ENCODE measurements at regions not wholly inside any gene's neighbourhood (a gene's known extent, or its start where the extent isn't known, plus 50 kb on each side); places are given as distances from the start of the nearest gene placed in this dataset.
"Not testable (repeated sequence)": the region's sequence is repeated elsewhere in the genome, so short reads cannot be mapped to it uniquely, and the experiment has no call there.

DNA sequence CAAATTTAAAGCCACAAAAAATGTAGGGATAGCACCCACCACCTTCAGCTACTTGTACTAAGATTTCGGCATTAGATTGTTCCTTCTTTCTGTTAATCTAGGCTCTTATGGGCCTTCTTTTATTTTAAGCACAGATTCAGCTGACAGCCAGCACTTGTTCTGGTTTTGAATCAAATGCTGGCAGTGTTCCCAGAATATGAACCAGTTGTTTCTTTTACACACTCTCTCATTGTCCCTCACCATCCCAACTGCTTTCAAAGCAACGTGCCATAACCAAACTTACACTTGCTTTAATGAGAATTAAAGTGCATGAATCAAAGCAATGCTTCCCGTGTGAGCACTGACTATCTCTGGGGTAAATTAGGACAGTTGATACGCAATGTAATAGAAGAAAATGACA, 744.5 kb upstream of the FAM241A start:
- Histone ChIP-seq H3K4me3 (ENCODE audit: low read depth in 1 of 2, low read length in 2 of 2) (no peak overlapping the region), H3K27ac (ENCODE audit: low read depth in 2 of 2, low read length in 1 of 2) (no peak overlapping the region), H3K27me3 (ENCODE audit: control insufficient read depth in 1 of 2, insufficient read depth in 2 of 2, low read length in 2 of 2) (no peaks in the 10 kb centered on the region), H3K9me3 (ENCODE audit: control insufficient read depth in 2 of 2, insufficient read depth in 1 of 2, low read depth in 1 of 2, low read length in 1 of 2) (no peaks in the 10 kb centered on the region), H3K4me1 (ENCODE audit: control insufficient read depth in 2 of 2, insufficient read depth in 2 of 2, low read length in 1 of 2) (no peaks in the 10 kb centered on the region), H3K36me3 (ENCODE audit: control insufficient read depth in 2 of 2, insufficient read depth in 2 of 2, low read length in 1 of 2) (no peaks in the 10 kb centered on the region)
- WGBS, 2 donors, result 19 to 27% methylated on average over 4 of the region's 4 CpGs

DNA sequence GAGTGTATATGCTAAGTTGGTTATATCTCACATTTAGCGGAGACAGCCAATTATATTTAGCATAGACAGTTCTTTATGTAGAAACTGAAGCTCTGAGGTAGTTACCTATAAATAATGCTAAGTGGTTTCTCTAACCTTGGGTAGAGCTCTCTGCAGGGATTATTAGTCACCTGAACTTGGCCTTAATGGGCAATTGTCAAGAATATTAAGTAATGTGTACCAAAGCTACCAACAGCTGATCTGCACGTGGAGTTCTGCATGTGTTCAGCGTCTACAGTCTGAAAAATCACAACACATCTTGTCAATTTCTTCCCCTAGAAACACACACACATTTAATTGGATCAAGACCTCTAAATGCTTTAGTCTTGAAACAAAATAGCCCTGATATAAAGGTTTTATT, 740.6 kb upstream of the FAM241A start:
- WGBS, 2 donors, result 69 to 86% methylated on average over 3 of the region's 3 CpGs
- H3K27ac ChIP-seq (ENCODE audit: low read depth in 2 of 2, low read length in 1 of 2), result no peak overlapping the region
- no peaks in the 10 kb centered on the region for H3K4me1 ChIP-seq (ENCODE audit: control insufficient read depth in 2 of 2, insufficient read depth in 2 of 2, low read length in 1 of 2)
- no peaks in the 10 kb centered on the region for H3K27me3 ChIP-seq (ENCODE audit: control insufficient read depth in 1 of 2, insufficient read depth in 2 of 2, low read length in 2 of 2)
- H3K36me3 ChIP-seq (ENCODE audit: control insufficient read depth in 2 of 2, insufficient read depth in 2 of 2, low read length in 1 of 2), result no peaks in the 10 kb centered on the region
- no peak overlapping the region for H3K4me3 ChIP-seq (ENCODE audit: low read depth in 1 of 2, low read length in 2 of 2)
- no peaks in the 10 kb centered on the region for H3K9me3 ChIP-seq (ENCODE audit: control insufficient read depth in 2 of 2, insufficient read depth in 1 of 2, low read depth in 1 of 2, low read length in 1 of 2)

DNA sequence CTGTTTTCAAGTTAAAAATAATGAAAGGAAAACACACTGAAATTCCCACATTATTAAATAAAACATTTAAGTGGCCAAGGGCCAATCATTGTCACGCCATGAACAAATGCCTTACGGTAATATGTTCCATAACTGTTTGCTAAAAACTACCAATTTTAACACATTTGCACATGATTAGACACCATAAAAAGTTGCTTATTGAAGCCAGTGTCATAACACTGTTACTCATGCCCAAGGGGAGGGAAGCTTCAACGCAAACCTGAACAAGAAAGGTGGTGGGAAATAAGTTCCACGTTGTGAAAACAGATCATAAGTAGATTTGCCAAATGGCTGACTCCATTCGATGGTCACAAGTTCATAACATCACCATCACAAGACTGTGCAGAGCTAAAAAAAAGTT, 739.3 kb upstream of the FAM241A start:
- H3K27me3 ChIP-seq (ENCODE audit: control insufficient read depth in 1 of 2, insufficient read depth in 2 of 2, low read length in 2 of 2), result no peaks in the 10 kb centered on the region
- WGBS, 2 donors, result 36 to 49% methylated on average over 5 of the region's 5 CpGs
- no peaks in the 10 kb centered on the region for H3K4me1 ChIP-seq (ENCODE audit: control insufficient read depth in 2 of 2, insufficient read depth in 2 of 2, low read length in 1 of 2)
- no peaks in the 10 kb centered on the region for H3K9me3 ChIP-seq (ENCODE audit: control insufficient read depth in 2 of 2, insufficient read depth in 1 of 2, low read depth in 1 of 2, low read length in 1 of 2)
- no peak overlapping the region for H3K4me3 ChIP-seq (ENCODE audit: low read depth in 1 of 2, low read length in 2 of 2)
- no peak overlapping the region for H3K27ac ChIP-seq (ENCODE audit: low read depth in 2 of 2, low read length in 1 of 2)
- H3K36me3 ChIP-seq (ENCODE audit: control insufficient read depth in 2 of 2, insufficient read depth in 2 of 2, low read length in 1 of 2), result no peaks in the 10 kb centered on the region

DNA sequence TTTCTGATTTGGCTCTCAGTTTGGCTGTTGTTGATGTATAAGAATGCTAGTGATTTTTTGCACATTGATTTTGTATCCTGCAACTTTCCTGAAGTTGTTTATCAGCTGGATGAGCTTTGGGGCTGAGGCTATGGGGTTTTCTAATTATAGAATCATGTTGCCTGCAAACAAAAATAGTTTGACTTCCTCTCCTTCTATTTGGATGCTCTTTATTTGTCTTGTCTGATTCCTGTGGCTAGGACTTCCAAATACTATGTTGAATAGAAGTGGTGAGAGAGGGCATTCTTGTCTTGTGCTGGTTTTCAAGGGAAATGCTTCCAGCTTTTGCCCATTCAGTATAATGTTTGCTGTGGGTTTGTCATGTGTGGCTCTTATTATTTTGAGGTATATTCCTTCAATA, 734.7 kb upstream of the FAM241A start:
- Histone ChIP-seq H3K27ac (ENCODE audit: low read depth in 2 of 2, low read length in 1 of 2) (no peak overlapping the region), H3K4me3 (ENCODE audit: low read depth in 1 of 2, low read length in 2 of 2) (no peak overlapping the region), H3K36me3 (ENCODE audit: control insufficient read depth in 2 of 2, insufficient read depth in 2 of 2, low read length in 1 of 2) (no peaks in the 10 kb centered on the region), H3K9me3 (ENCODE audit: control insufficient read depth in 2 of 2, insufficient read depth in 1 of 2, low read depth in 1 of 2, low read length in 1 of 2) (peaks cover 0 to 4% of the 10 kb centered on the region in 2 donors), H3K4me1 (ENCODE audit: control insufficient read depth in 2 of 2, insufficient read depth in 2 of 2, low read length in 1 of 2) (no peaks in the 10 kb centered on the region), H3K27me3 (ENCODE audit: control insufficient read depth in 1 of 2, insufficient read depth in 2 of 2, low read length in 2 of 2) (no peaks in the 10 kb centered on the region)

DNA sequence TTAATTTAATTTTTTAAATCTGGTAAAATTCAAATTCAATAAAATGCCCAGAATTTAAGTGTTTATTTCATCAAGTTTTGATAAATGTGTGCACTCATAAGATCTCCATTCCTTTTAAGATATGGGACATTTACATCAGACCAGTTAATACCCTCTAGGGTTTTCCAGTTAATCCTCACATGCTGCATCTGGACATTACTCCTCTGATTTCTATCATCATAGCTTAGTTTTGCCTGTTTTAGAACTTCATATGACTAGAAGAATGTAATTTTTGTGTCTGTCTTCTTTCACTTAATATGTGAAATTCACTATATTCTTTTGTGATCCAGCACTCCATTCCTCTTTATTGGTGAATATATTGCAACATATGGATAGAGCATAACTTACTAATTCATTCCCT, 727.7 kb upstream of the FAM241A start:
- H3K27me3 ChIP-seq (ENCODE audit: control insufficient read depth in 1 of 2, insufficient read depth in 2 of 2, low read length in 2 of 2), result no peaks in the 10 kb centered on the region
- no peaks in the 10 kb centered on the region for H3K4me1 ChIP-seq (ENCODE audit: control insufficient read depth in 2 of 2, insufficient read depth in 2 of 2, low read length in 1 of 2)
- no peak overlapping the region for H3K4me3 ChIP-seq (ENCODE audit: low read depth in 1 of 2, low read length in 2 of 2)
- H3K9me3 ChIP-seq (ENCODE audit: control insufficient read depth in 2 of 2, insufficient read depth in 1 of 2, low read depth in 1 of 2, low read length in 1 of 2), result peaks cover 0 to 4% of the 10 kb centered on the region in 2 donors
- no peaks in the 10 kb centered on the region for H3K36me3 ChIP-seq (ENCODE audit: control insufficient read depth in 2 of 2, insufficient read depth in 2 of 2, low read length in 1 of 2)
- H3K27ac ChIP-seq (ENCODE audit: low read depth in 2 of 2, low read length in 1 of 2), result no peak overlapping the region

DNA sequence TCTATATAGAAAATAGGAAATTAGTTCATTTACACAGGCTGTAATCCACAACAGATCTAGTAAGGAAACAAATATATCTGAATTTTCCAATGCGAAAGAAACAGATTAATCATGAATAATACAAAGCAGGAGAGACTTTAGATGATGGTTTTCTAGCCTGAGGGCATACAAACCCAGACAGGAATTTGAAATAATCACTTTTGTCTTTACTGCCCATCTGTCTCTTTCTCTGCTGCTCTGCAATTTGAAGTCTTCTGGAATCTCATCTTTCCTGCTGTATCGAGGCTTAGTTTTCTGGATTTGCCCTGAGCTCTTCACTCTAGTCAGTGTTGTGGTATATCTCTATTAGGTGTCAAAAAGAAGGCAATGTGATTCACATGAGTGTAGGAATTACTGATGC, 711.8 kb upstream of the FAM241A start:
- Histone ChIP-seq H3K4me1 (ENCODE audit: control insufficient read depth in 2 of 2, insufficient read depth in 2 of 2, low read length in 1 of 2) (no peaks in the 10 kb centered on the region), H3K9me3 (ENCODE audit: control insufficient read depth in 2 of 2, insufficient read depth in 1 of 2, low read depth in 1 of 2, low read length in 1 of 2) (no peaks in the 10 kb centered on the region), H3K4me3 (ENCODE audit: low read depth in 1 of 2, low read length in 2 of 2) (no peak overlapping the region), H3K36me3 (ENCODE audit: control insufficient read depth in 2 of 2, insufficient read depth in 2 of 2, low read length in 1 of 2) (no peaks in the 10 kb centered on the region), H3K27ac (ENCODE audit: low read depth in 2 of 2, low read length in 1 of 2) (no peak overlapping the region), H3K27me3 (ENCODE audit: control insufficient read depth in 1 of 2, insufficient read depth in 2 of 2, low read length in 2 of 2) (no peaks in the 10 kb centered on the region)
- WGBS, 2 donors, result 48 to 53% methylated on average over 2 of the region's 2 CpGs

DNA sequence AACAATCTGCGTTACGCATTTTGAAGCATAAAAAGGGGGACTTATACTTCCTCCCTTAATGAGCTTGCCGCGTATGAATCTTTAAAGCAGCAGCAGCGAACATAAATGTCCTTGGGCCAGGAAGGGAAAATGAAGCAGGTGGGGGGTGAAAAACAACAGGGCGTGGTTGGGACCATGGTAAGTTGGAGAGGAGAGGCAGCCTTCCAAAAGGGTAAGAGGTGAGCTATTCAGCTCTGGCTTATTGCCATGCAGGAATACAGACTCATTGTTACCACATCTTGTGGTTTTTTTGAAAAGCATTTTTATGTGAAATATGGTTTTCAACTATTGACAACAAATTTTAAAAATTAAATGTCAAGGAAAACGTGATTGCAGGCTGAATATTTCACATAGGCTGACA, 710.7 kb upstream of the FAM241A start:
- Histone ChIP-seq H3K27ac (ENCODE audit: low read depth in 2 of 2, low read length in 1 of 2) (no peak overlapping the region), H3K36me3 (ENCODE audit: control insufficient read depth in 2 of 2, insufficient read depth in 2 of 2, low read length in 1 of 2) (no peaks in the 10 kb centered on the region), H3K4me3 (ENCODE audit: low read depth in 1 of 2, low read length in 2 of 2) (no peak overlapping the region), H3K9me3 (ENCODE audit: control insufficient read depth in 2 of 2, insufficient read depth in 1 of 2, low read depth in 1 of 2, low read length in 1 of 2) (no peaks in the 10 kb centered on the region), H3K4me1 (ENCODE audit: control insufficient read depth in 2 of 2, insufficient read depth in 2 of 2, low read length in 1 of 2) (no peaks in the 10 kb centered on the region), H3K27me3 (ENCODE audit: control insufficient read depth in 1 of 2, insufficient read depth in 2 of 2, low read length in 2 of 2) (no peaks in the 10 kb centered on the region)
- 54 to 56% methylated on average over 7 of the region's 7 CpGs for WGBS, 2 donors

DNA sequence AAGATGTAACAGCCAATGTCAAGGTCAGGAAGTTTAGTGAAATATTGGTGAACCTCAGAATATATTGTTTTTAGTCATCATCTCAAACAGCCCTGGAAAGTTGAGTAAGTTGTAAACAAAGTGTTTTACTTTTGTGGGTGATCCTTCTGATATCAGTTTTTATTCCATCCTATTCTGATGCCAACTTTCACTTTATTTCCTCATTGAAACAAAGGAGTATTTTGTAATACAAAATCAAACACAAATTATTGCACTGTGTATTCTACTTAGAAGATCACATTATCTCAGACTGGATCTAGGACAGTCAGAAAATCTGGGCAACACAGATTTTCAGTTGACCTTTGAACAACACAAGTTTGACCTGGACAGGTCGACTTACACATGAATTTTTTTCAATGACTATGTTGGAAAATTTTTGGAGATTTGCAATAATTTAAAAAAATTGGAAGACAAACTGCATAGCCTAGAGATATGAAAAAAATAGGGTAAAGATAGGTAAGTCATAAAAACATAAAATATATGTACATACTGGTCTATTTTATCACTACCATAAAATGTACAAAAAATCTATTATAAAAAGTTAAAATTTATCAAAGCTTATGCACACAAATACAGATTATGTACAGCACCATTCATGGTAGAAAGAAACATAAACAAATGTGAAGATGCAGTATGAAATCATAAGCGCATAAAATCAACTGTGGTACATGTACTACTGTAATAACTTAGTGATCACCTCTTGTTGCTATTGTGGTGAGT, 709.1 kb upstream of the FAM241A start:
- 44 to 49% methylated on average over 2 of the region's 2 CpGs for WGBS, 2 donors
- H3K9me3 ChIP-seq (ENCODE audit: control insufficient read depth in 2 of 2, insufficient read depth in 1 of 2, low read depth in 1 of 2, low read length in 1 of 2), result no peaks in the 10 kb centered on the region

DNA sequence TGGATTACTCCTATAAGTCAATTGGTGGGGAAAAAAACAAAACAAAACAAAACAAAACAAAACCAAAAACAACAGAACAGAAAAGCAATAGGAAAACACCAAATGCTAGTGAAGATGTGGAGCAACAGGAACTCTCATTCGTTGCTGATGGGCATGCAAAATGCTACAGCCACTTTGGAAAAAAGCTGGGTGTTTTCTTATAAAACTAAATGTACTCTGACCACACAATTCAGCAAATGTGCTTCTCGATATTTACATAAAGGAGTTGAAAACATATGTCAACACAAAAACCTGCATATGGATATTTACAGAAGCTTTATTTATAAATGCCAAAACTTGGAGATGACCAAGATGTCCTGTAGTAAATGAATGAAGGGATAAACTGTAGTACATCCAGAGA, 703.6 kb upstream of the FAM241A start:
- whole genome bisulfite sequencing, 2 donors, result 60 to 69% methylated on average over 2 of the region's 2 CpGs
- Histone ChIP-seq H3K27me3 (ENCODE audit: control insufficient read depth in 1 of 2, insufficient read depth in 2 of 2, low read length in 2 of 2) (no peaks in the 10 kb centered on the region), H3K27ac (ENCODE audit: low read depth in 2 of 2, low read length in 1 of 2) (no peak overlapping the region), H3K36me3 (ENCODE audit: control insufficient read depth in 2 of 2, insufficient read depth in 2 of 2, low read length in 1 of 2) (no peaks in the 10 kb centered on the region), H3K9me3 (ENCODE audit: control insufficient read depth in 2 of 2, insufficient read depth in 1 of 2, low read depth in 1 of 2, low read length in 1 of 2) (no peaks in the 10 kb centered on the region), H3K4me1 (ENCODE audit: control insufficient read depth in 2 of 2, insufficient read depth in 2 of 2, low read length in 1 of 2) (no peaks in the 10 kb centered on the region), H3K4me3 (ENCODE audit: low read depth in 1 of 2, low read length in 2 of 2) (no peak overlapping the region)

More for the DNA sequence above, 709.1 kb upstream of the FAM241A start:
- H3K36me3 ChIP-seq (ENCODE audit: control insufficient read depth in 2 of 2, insufficient read depth in 2 of 2, low read length in 1 of 2), result no peaks in the 10 kb centered on the region
- no peaks in the 10 kb centered on the region for H3K27me3 ChIP-seq (ENCODE audit: control insufficient read depth in 1 of 2, insufficient read depth in 2 of 2, low read length in 2 of 2)
- H3K4me3 ChIP-seq (ENCODE audit: low read depth in 1 of 2, low read length in 2 of 2), result no peak overlapping the region
- H3K4me1 ChIP-seq (ENCODE audit: control insufficient read depth in 2 of 2, insufficient read depth in 2 of 2, low read length in 1 of 2), result no peaks in the 10 kb centered on the region
- no peak overlapping the region for H3K27ac ChIP-seq (ENCODE audit: low read depth in 2 of 2, low read length in 1 of 2)

DNA sequence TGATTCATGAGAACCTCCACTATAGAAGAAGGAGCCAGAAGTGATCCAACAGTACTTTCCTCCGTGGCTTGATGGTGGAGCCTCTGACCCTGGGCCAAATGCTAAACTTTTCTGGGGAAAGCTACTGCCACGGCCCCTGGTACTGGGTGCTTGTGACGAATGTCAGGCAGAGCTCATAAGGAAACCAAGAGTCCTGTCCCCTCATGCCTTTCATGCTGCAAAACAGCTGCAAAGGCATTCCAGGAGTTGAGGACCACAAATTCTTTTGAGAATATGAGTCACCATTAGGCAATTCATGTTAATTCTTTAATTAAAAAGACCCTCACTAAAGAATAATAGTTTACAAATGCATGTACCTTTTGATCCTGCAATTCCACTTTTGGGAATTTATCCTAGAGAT, 700.4 kb upstream of the FAM241A start:
- H3K4me1 ChIP-seq (ENCODE audit: control insufficient read depth in 2 of 2, insufficient read depth in 2 of 2, low read length in 1 of 2); H3K4me3 ChIP-seq (ENCODE audit: low read depth in 1 of 2, low read length in 2 of 2); H3K36me3 ChIP-seq (ENCODE audit: control insufficient read depth in 2 of 2, insufficient read depth in 2 of 2, low read length in 1 of 2); H3K9me3 ChIP-seq (ENCODE audit: control insufficient read depth in 2 of 2, insufficient read depth in 1 of 2, low read depth in 1 of 2, low read length in 1 of 2); H3K27me3 ChIP-seq (ENCODE audit: control insufficient read depth in 1 of 2, insufficient read depth in 2 of 2, low read length in 2 of 2); H3K27ac ChIP-seq (ENCODE audit: low read depth in 2 of 2, low read length in 1 of 2): not testable (repeated sequence)
- 69 to 71% methylated on average over 3 of the region's 3 CpGs for WGBS, 2 donors
